ENCODE measurements at regions not wholly inside any gene's neighbourhood (a gene's known extent, or its start where the extent isn't known, plus 50 kb on each side); places are given as distances from the start of the nearest gene placed in this dataset.
"Not testable (repeated sequence)": the region's sequence is repeated elsewhere in the genome, so short reads cannot be mapped to it uniquely, and the experiment has no call there.

DNA sequence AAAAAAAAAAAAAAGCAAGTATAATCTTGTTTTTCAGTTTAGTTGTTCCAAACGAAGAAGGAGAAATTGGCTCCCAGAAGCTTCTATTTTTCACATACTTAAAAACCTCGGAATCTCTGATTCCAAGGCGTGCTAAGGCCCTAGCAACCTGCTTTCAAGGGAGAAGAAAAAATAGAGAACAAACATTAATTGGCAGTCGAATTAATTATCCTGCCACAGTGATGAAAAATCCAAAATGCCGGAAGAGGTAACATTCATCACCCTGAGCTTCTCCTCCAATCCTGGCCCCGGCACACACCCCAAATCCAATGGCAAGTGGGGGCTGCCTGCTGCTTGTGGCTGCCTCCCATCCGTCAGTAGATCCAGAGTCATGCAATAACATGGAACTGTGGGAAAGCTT, 250.2 kb upstream of the CHAC2 start:
- no peaks in the 10 kb centered on the region for H3K9me3 Mint-ChIP-seq
- intact Hi-C loops (cut with micrococcal nuclease): no loop called here
- DNase-seq: no peak

GRCh38 chr2:53516650-53517049, 251.0 kb upstream of the CHAC2 start:
- intact Hi-C loops (cut with micrococcal nuclease): no loop called here

More for the DNA sequence above, 250.2 kb upstream of the CHAC2 start:
- Mint-ChIP-seq H3K4me3 (no peak overlapping the region), H3K27ac (no peak overlapping the region), H3K4me1 (no peaks in the 10 kb centered on the region), H3K27me3 (no peaks in the 10 kb centered on the region), H3K36me3 (ENCODE audit: low read depth) (no peaks in the 10 kb centered on the region)

GRCh38 chr2:53515435-53516332, 251.9 kb upstream of the CHAC2 start:
- DNase-seq: no peak
- H3K9me3 Mint-ChIP-seq: no peaks in the 10 kb centered on the region
- no peaks in the 10 kb centered on the region for H3K36me3 Mint-ChIP-seq (ENCODE audit: low read depth)
- no peak overlapping the region for H3K27ac Mint-ChIP-seq
- H3K27me3 Mint-ChIP-seq: no peaks in the 10 kb centered on the region
- intact Hi-C loops (cut with micrococcal nuclease): no loop called here
- H3K4me1 Mint-ChIP-seq: no peaks in the 10 kb centered on the region
- H3K4me3 Mint-ChIP-seq: no peak overlapping the region

More at GRCh38 chr2:53516650-53517049, 251.0 kb upstream of the CHAC2 start:
- Mint-ChIP-seq H3K27me3 (no peaks in the 10 kb centered on the region), H3K4me1 (no peaks in the 10 kb centered on the region), H3K36me3 (ENCODE audit: low read depth) (no peaks in the 10 kb centered on the region), H3K9me3 (no peaks in the 10 kb centered on the region), H3K27ac (no peak overlapping the region), H3K4me3 (no peak overlapping the region)
- no peak for DNase-seq

- no peaks in the 10 kb centered on the region for H3K27me3 Mint-ChIP-seq
- DNase-seq: no peak
- intact Hi-C loops (cut with micrococcal nuclease): no loop called here
Observed at GRCh38 chr2:53513167-53513666, 254.4 kb upstream of the CHAC2 start.

GRCh38 chr2:53512071-53512826, 255.4 kb upstream of the CHAC2 start:
- Mint-ChIP-seq H3K36me3 (ENCODE audit: low read depth) (no peaks in the 10 kb centered on the region), H3K4me1 (no peaks in the 10 kb centered on the region), H3K27me3 (no peaks in the 10 kb centered on the region), H3K9me3 (no peaks in the 10 kb centered on the region), H3K27ac (no peak overlapping the region), H3K4me3 (no peak overlapping the region)
- intact Hi-C loops (cut with micrococcal nuclease): no loop called here
- no peak for DNase-seq

More at GRCh38 chr2:53513167-53513666, 254.4 kb upstream of the CHAC2 start:
- no peak overlapping the region for H3K4me3 Mint-ChIP-seq
- no peaks in the 10 kb centered on the region for H3K9me3 Mint-ChIP-seq
- H3K4me1 Mint-ChIP-seq: no peaks in the 10 kb centered on the region
- H3K36me3 Mint-ChIP-seq (ENCODE audit: low read depth): no peaks in the 10 kb centered on the region
- no peak overlapping the region for H3K27ac Mint-ChIP-seq

DNA sequence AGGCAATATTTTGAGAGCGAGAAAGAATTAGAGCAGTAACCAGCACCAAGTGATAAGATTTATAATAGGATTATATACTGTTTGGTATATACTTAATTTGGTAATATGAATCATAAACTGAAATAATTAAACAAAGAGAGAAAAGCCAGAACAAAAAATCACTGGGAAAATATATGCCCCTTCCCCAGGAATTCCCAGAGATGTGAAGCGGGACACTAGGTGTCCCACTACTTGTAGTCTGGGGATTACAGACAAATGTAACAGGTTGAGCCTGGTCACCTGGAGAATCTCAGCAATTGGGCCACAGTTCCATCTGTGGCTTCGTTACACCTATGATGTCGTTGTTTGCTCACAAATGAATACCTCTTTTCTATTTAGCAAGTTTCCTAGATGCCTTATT, 256.1 kb upstream of the CHAC2 start:
- intact Hi-C loops (cut with micrococcal nuclease): no loop called here
- no peak overlapping the region for H3K27ac Mint-ChIP-seq
- no peaks in the 10 kb centered on the region for H3K27me3 Mint-ChIP-seq
- H3K4me3 Mint-ChIP-seq: no peak overlapping the region
- no peak for DNase-seq
- no peaks in the 10 kb centered on the region for H3K36me3 Mint-ChIP-seq (ENCODE audit: low read depth)
- no peaks in the 10 kb centered on the region for H3K4me1 Mint-ChIP-seq
- no peaks in the 10 kb centered on the region for H3K9me3 Mint-ChIP-seq

GRCh38 chr2:53510401-53510800, 257.2 kb upstream of the CHAC2 start:
- intact Hi-C loops (cut with micrococcal nuclease): no loop called here
- H3K36me3 Mint-ChIP-seq (ENCODE audit: low read depth): no peaks in the 10 kb centered on the region
- H3K27ac Mint-ChIP-seq: no peak overlapping the region
- no peaks in the 10 kb centered on the region for H3K9me3 Mint-ChIP-seq
- H3K4me3 Mint-ChIP-seq: no peak overlapping the region
- no peaks in the 10 kb centered on the region for H3K4me1 Mint-ChIP-seq
- H3K27me3 Mint-ChIP-seq: no peaks in the 10 kb centered on the region
- no peak for DNase-seq

GRCh38 chr2:53509831-53510388, 257.7 kb upstream of the CHAC2 start:
- Mint-ChIP-seq H3K27ac (no peak overlapping the region), H3K4me3 (no peak overlapping the region), H3K27me3 (no peaks in the 10 kb centered on the region), H3K4me1 (no peaks in the 10 kb centered on the region), H3K36me3 (ENCODE audit: low read depth) (no peaks in the 10 kb centered on the region), H3K9me3 (no peaks in the 10 kb centered on the region)
- no peak for DNase-seq
- intact Hi-C loops (cut with micrococcal nuclease): no loop called here

- H3K27ac Mint-ChIP-seq: no peak overlapping the region
- H3K36me3 Mint-ChIP-seq (ENCODE audit: low read depth): no peaks in the 10 kb centered on the region
- intact Hi-C loops (cut with micrococcal nuclease): no loop called here
- DNase-seq: no peak
- no peaks in the 10 kb centered on the region for H3K27me3 Mint-ChIP-seq
- no peaks in the 10 kb centered on the region for H3K9me3 Mint-ChIP-seq
- H3K4me3 Mint-ChIP-seq: no peak overlapping the region
- H3K4me1 Mint-ChIP-seq: no peaks in the 10 kb centered on the region
Observed at GRCh38 chr2:53508667-53509066, 258.9 kb upstream of the CHAC2 start.

DNA sequence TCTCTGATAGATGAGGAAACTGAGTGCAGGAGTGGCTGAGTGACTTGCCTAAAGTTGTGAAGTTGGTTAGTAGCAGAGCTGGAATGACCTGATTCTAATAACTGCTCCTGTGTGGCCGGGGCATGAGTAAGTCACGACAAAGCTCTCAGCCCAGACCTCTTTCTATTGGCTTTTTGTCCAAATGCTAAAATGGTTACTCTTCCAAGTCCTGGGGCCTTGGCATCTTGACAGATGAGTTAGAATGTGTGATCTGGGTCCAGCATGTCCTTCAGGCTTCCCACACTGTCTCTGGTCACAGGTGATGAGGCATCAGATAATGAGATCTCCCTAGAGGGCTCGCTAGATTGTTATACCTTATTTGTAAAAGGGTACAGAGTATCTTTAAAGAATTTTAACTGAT, 260.5 kb upstream of the CHAC2 start:
- H3K27ac Mint-ChIP-seq; DNase-seq; H3K9me3 Mint-ChIP-seq; H3K4me3 Mint-ChIP-seq; H3K4me1 Mint-ChIP-seq; H3K27me3 Mint-ChIP-seq; intact Hi-C loops (cut with micrococcal nuclease); H3K36me3 Mint-ChIP-seq (ENCODE audit: low read depth): not testable (repeated sequence)

GRCh38 chr2:53505826-53506225, 261.8 kb upstream of the CHAC2 start:
- no peaks in the 10 kb centered on the region for H3K4me1 Mint-ChIP-seq
- no peak for DNase-seq
- H3K4me3 Mint-ChIP-seq: no peak overlapping the region
- H3K27me3 Mint-ChIP-seq: no peaks in the 10 kb centered on the region
- intact Hi-C loops (cut with micrococcal nuclease): no loop called here
- H3K27ac Mint-ChIP-seq: no peak overlapping the region
- H3K36me3 Mint-ChIP-seq (ENCODE audit: low read depth): no peaks in the 10 kb centered on the region
- no peaks in the 10 kb centered on the region for H3K9me3 Mint-ChIP-seq

DNA sequence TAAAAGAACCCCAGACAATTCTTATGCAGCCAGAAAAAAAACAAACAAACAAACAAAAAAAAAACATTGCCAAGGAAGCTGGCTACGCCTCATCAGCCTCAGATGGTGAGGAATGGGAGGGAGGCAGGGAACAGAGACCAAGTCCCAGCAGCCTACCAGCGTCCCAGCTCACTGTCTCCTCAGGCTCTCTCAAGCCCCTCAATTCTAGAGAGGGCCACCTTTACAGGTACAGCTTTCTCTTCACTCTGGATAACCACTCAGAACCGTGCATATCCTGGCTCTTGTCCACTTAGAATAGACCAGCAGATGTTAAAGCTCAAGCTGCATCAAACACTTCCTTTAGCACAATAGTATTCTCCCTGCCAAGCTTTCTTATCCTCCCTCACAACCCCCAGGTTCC, 263.1 kb upstream of the CHAC2 start:
- Mint-ChIP-seq H3K9me3 (no peaks in the 10 kb centered on the region), H3K4me3 (no peak overlapping the region), H3K27me3 (no peaks in the 10 kb centered on the region), H3K4me1 (no peaks in the 10 kb centered on the region), H3K27ac (no peak overlapping the region), H3K36me3 (ENCODE audit: low read depth) (no peaks in the 10 kb centered on the region)
- intact Hi-C loops (cut with micrococcal nuclease): no loop called here
- no peak for DNase-seq

GRCh38 chr2:53500181-53500580, 267.4 kb upstream of the CHAC2 start:
- Mint-ChIP-seq H3K36me3 (ENCODE audit: low read depth) (no peaks in the 10 kb centered on the region), H3K27me3 (no peaks in the 10 kb centered on the region), H3K9me3 (no peaks in the 10 kb centered on the region), H3K4me3 (no peak overlapping the region), H3K4me1 (no peaks in the 10 kb centered on the region), H3K27ac (no peak overlapping the region)
- no peak for DNase-seq
- intact Hi-C loops (cut with micrococcal nuclease): no loop called here

- Mint-ChIP-seq H3K4me1 (no peaks in the 10 kb centered on the region), H3K27me3 (no peaks in the 10 kb centered on the region), H3K36me3 (ENCODE audit: low read depth) (no peaks in the 10 kb centered on the region), H3K27ac (no peak overlapping the region), H3K9me3 (no peaks in the 10 kb centered on the region), H3K4me3 (no peak overlapping the region)
- intact Hi-C loops (cut with micrococcal nuclease): no loop called here
- no peak for DNase-seq
Observed at GRCh38 chr2:53498210-53498609, 269.4 kb upstream of the CHAC2 start.
